Ishikawa (cell line): ENCODE measurements at regions not wholly inside any gene's neighbourhood (a gene's known extent, or its start where the extent isn't known, plus 50 kb on each side); places are given as distances from the start of the nearest gene placed in this dataset.

ENCODE experiments used
- CEBPB ChIP-seq: IDR thresholded peaks from 2 replicates; pipeline ENCODE4 v1.6.1; 2012
- CREB1 ChIP-seq: IDR thresholded peaks from 2 replicates; pipeline ENCODE4 v1.6.1; 2012; ENCODE audit warnings: low read depth
- EGR1 ChIP-seq: IDR thresholded peaks from 2 replicates; pipeline ENCODE4 v1.6.1; 2012
- EP300 ChIP-seq: IDR thresholded peaks from 2 replicates; pipeline ENCODE4 v1.6.1; 2012; ENCODE audit warnings: borderline replicate concordance
- FOXM1 ChIP-seq: IDR thresholded peaks from 2 replicates; pipeline ENCODE4 v1.6.1; 2012; ENCODE audit warnings: low read depth, borderline replicate concordance
- NFIC ChIP-seq: IDR thresholded peaks from 2 replicates; pipeline ENCODE4 v1.6.1; 2012
- RAD21 ChIP-seq: IDR thresholded peaks from 2 replicates; pipeline ENCODE4 v1.6.1; 2012; ENCODE audit warnings: low read depth
- TAF1 ChIP-seq: IDR thresholded peaks from 2 replicates; pipeline ENCODE4 v1.6.1; 2012; ENCODE audit warnings: low read depth, mild to moderate bottlenecking
- TCF12 ChIP-seq: IDR thresholded peaks from 2 replicates; pipeline ENCODE4 v1.6.1; 2012; ENCODE audit warnings: low read depth
- TEAD4 ChIP-seq: IDR thresholded peaks from 2 replicates; pipeline ENCODE4 v1.6.1; 2012
- YY1 ChIP-seq: IDR thresholded peaks from 2 replicates; pipeline ENCODE4 v1.6.1; 2012; ENCODE audit warnings: low read depth
- ZBTB7A ChIP-seq: IDR thresholded peaks from 2 replicates; pipeline ENCODE4 v1.6.1; 2012; ENCODE audit warnings: low read depth
- TF ChIP-seq, protein P1 (sequence below): IDR thresholded peaks from 2 replicates; pipeline ENCODE4 v1.6.1; 2012; ENCODE audit warnings: low read depth, mild to moderate bottlenecking
- TF ChIP-seq, protein P2 (sequence below): IDR thresholded peaks from 2 replicates; pipeline ENCODE4 v1.6.1; 2012
- TF ChIP-seq, protein P3 (sequence below): IDR thresholded peaks from 2 replicates; pipeline ENCODE4 v1.6.1; 2012

DNA sequence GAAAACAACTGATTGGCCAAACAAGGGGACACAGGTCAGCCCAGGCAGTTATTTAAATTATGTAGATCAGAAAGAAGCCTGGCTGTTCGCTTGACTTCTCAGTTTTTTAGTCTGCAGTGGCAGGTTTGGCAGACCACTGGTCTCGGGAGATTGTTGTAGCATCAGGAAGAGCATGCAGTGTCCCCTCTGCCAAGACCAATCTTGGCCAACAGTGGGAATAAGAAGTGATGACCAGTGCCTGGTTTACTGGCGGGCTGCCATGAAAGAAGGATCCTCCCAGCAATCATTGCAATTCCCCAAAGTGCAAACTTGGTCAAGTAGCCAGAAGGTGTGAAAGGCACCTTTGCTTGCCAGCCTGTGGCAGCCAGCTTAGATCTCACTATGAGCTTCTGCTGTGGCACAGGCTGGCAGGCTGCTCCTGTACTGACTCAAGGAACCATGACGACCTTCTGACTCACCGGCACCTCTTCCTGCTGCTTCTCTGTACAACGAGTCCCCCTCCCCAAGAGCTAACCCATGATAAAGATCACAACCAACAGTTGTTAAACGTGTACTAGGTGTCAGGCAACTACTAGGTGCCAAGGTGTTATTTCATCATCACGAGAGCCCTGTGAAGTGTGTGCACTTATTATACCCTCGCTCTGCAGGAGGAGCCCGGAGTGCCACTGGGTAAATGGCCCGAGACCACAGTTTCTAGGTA lies 76.8 kb upstream of the DUSP22 start:
- TF ChIP-seq, protein P1, sequence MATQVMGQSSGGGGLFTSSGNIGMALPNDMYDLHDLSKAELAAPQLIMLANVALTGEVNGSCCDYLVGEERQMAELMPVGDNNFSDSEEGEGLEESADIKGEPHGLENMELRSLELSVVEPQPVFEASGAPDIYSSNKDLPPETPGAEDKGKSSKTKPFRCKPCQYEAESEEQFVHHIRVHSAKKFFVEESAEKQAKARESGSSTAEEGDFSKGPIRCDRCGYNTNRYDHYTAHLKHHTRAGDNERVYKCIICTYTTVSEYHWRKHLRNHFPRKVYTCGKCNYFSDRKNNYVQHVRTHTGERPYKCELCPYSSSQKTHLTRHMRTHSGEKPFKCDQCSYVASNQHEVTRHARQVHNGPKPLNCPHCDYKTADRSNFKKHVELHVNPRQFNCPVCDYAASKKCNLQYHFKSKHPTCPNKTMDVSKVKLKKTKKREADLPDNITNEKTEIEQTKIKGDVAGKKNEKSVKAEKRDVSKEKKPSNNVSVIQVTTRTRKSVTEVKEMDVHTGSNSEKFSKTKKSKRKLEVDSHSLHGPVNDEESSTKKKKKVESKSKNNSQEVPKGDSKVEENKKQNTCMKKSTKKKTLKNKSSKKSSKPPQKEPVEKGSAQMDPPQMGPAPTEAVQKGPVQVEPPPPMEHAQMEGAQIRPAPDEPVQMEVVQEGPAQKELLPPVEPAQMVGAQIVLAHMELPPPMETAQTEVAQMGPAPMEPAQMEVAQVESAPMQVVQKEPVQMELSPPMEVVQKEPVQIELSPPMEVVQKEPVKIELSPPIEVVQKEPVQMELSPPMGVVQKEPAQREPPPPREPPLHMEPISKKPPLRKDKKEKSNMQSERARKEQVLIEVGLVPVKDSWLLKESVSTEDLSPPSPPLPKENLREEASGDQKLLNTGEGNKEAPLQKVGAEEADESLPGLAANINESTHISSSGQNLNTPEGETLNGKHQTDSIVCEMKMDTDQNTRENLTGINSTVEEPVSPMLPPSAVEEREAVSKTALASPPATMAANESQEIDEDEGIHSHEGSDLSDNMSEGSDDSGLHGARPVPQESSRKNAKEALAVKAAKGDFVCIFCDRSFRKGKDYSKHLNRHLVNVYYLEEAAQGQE, result no peak
- TF ChIP-seq TAF1, result no peak
- no peak for TF ChIP-seq EGR1
- TF ChIP-seq, protein P2, sequence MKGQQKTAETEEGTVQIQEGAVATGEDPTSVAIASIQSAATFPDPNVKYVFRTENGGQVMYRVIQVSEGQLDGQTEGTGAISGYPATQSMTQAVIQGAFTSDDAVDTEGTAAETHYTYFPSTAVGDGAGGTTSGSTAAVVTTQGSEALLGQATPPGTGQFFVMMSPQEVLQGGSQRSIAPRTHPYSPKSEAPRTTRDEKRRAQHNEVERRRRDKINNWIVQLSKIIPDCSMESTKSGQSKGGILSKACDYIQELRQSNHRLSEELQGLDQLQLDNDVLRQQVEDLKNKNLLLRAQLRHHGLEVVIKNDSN, result no peak
- no peak for TF ChIP-seq CREB1
- TF ChIP-seq NFIC, result no peak

DNA sequence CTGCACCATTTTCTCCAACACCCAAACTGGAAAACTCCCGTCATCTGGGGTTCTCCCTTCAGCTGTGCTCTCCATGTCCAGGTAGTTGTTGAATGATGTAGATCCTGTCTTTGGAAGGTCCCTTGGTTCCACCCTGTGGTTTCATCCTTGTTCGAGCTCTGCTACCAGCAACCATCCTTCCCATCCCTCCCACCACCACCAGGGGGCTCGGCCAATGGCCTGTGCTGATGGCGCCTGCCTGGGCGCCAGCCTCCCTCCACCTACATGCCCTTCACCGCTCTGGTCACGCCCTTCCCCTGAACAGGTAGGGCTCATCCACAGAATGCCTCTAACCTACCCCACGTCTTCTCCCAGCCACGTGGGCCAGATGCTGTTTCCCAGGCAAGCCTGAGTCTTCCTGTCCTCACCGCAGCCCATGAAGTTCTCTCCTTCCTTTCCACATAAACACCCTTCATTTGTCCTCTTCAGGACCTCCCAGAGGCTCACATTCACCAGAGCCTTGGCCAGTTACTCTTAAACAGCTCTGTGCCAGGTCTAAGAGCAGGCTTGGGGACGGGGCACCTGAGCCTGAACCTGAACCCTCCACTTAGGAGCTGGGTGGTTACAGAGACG lies 75.1 kb upstream of the DUSP22 start:
- TF ChIP-seq TEAD4 (no peak), CEBPB (no peak), FOXM1 (no peak), YY1 (no peak), RAD21 (no peak; the same call in 1 of the 2 replicates), TAF1 (no peak), EP300 (no peak), EGR1 (no peak), CREB1 (no peak), NFIC (no peak)
- TF ChIP-seq, protein P1, result no peak
- TF ChIP-seq, protein P2, result no peak
- TF ChIP-seq, protein P3, sequence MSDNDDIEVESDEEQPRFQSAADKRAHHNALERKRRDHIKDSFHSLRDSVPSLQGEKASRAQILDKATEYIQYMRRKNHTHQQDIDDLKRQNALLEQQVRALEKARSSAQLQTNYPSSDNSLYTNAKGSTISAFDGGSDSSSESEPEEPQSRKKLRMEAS, result no peak

DNA sequence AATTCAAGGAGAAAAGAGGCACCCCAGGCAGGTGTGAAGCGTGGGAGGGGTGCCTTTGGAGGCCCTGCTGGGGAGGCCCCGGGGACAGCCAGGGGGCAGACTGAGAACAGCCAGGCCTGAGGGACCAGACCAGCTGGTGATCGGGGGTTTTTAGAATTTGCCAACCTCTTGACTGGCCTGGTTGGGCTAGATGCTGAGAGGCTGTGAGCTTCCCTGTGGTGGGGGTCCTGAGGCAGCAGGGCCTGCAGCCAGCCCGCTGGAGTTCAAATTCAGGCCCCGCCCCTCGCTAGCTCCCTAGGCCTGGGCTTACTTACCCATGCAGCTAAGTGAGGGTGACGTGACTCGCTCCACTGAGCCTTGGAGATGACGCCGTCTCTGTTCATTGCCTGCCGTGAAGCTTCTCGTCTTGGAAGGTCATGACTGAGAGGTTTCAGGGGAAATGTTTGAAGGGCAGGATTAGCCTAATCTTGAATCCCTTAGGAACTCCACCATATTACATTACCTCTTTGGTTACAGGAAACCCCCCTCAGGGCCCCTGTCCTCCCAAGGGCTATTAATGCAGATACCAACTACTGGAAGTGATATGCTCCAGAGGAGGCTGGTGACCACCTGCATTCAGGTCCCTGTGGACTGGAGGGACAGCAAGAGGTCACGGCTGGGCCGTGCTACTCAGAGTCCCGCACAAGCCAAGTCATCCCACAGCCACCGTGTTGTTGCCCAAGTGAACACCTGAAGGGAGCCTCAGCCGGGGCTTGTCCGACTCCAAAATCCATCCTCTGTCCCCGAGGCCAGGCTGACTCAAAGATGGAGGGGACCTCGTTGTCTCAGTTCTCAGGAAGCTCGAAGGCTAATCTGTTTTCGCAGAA lies 73.9 kb upstream of the DUSP22 start:
- TF ChIP-seq, protein P2, result no peak
- TF ChIP-seq NFIC (no peak), TCF12 (no peak), CEBPB (no peak), EP300 (no peak), CREB1 (no peak), EGR1 (no peak), TAF1 (no peak), FOXM1 (no peak), TEAD4 (no peak), RAD21 (no peak), ZBTB7A (no peak), YY1 (no peak)
- TF ChIP-seq, protein P3, result no peak
- TF ChIP-seq, protein P1, result no peak
